ENCODE measurements at regions not wholly inside any gene's neighbourhood (a gene's known extent, or its start where the extent isn't known, plus 50 kb on each side); places are given as distances from the start of the nearest gene placed in this dataset.

DNA sequence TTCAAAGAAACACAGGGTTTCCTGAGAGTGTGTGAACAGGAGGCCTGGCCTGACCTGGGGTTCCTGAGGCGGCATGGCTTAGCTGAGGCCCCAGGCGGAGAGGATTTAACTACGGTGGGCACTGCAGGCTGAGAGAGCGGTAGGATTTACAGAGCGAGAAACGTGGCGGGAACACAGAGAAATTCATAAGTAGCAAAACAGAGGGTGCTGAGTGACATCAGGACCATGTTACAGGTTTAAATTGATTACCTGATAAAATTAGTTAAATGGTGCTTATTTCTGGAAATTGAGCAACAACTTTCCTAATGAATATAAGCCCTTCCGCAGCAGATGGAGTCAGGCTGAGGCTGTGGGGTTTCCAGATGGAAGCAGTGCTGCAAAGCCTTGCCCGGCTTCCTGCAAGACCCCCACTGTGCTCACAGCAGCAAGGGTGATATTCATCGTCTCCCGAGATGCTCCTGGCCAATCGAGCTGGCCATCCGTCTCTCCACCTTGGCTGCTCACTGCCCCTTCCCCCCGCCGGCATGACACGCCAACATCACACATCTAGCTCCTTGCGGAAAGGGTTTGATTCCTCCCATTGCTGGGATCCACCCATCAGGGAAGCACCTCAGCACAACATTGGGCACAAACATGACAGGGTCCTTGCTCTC, 69.4 kb upstream of the MORC3 start:
- Histone ChIP-seq H3K27me3 (no peaks in the 10 kb centered on the region), H3K9me3 (no peaks in the 10 kb centered on the region), H3K36me3 (peaks cover 17% of the 10 kb centered on the region), H3K27ac (no peak overlapping the region), H3K4me1 (no peaks in the 10 kb centered on the region), H3K4me3 (no peak overlapping the region)
- no peak for DNase-seq (ENCODE audit: low spot score)
- TF ChIP-seq, protein P1, sequence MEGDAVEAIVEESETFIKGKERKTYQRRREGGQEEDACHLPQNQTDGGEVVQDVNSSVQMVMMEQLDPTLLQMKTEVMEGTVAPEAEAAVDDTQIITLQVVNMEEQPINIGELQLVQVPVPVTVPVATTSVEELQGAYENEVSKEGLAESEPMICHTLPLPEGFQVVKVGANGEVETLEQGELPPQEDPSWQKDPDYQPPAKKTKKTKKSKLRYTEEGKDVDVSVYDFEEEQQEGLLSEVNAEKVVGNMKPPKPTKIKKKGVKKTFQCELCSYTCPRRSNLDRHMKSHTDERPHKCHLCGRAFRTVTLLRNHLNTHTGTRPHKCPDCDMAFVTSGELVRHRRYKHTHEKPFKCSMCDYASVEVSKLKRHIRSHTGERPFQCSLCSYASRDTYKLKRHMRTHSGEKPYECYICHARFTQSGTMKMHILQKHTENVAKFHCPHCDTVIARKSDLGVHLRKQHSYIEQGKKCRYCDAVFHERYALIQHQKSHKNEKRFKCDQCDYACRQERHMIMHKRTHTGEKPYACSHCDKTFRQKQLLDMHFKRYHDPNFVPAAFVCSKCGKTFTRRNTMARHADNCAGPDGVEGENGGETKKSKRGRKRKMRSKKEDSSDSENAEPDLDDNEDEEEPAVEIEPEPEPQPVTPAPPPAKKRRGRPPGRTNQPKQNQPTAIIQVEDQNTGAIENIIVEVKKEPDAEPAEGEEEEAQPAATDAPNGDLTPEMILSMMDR (IDR thresholded peaks at IDR 0.05): no peak

DNA sequence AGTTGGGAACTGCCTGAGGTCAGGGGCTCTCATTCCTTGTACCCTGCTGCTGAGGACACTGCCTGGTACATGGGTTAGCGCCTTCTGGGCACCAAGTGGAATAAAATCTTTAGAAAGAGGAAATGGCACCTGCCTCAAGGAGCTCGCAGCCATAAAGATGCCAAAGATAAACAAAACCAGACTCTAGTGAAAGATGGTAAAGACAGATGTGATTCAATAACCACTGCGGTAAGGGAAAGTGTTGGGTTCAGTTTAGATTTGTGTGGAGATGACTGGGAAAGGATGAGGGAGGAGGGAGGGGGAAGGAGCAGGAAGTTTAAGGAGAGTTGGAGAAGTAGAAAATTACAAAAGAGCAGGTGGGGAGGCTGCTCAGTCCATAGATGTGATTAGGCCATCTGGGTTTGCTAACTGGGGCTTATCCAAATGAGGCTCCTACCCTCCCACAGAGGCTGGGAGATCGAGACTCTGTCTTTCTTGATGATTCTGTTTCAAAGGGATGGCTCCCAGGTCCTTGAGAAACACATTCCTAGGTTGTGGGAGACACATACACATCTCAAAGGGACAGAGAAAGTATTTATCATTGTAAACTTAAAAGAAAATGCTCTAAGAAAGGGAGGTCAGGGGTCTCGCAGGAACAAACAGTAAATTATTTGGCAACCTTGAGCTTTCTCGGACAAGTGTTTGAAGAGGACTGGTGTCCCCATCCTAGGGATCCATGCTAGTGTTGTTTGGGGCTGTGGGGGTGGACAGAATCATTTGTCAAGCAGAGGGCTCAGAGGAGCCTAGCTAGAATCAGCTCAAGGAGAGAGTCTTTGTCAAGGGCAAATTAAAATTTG, 65.7 kb upstream of the MORC3 start:
- TF ChIP-seq, protein P1 (IDR thresholded peaks at IDR 0.05): no peak
- Histone ChIP-seq H3K27ac (no peak overlapping the region), H3K4me3 (no peak overlapping the region), H3K4me1 (no peaks in the 10 kb centered on the region), H3K27me3 (no peaks in the 10 kb centered on the region), H3K36me3 (peaks cover 7% of the 10 kb centered on the region), H3K9me3 (no peaks in the 10 kb centered on the region)
- no peak for DNase-seq (ENCODE audit: low spot score)

DNA sequence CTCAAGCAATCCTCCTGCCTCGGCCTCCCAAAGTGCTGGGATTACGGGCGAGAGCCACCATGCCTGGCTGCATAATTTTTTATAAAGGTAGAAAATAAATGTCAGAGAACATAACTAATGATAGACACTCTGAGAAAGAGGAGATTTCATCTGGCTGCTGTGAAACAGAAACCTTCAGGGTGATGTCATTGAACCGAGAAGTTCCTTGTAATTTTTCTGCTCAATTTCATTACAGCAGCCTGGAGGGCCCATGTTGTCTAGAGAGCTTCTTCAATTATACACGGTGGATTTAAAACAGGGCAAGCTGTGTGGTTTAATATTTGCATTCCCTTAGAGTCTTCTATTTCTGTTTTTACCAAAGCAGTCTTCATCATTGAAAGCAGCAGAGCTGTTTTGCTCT, 64.3 kb upstream of the MORC3 start:
- H3K9me3 ChIP-seq: no peaks in the 10 kb centered on the region
- peaks cover 0 to 2% of the 10 kb centered on the region in 2 donors for H3K4me1 ChIP-seq
- no peak for DNase-seq (ENCODE audit: low spot score)
- H3K4me3 ChIP-seq: no peak overlapping the region
- no peaks in the 10 kb centered on the region for H3K27me3 ChIP-seq
- H3K27ac ChIP-seq: no peak overlapping the region
- TF ChIP-seq, protein P1 (IDR thresholded peaks at IDR 0.05): no peak
- H3K36me3 ChIP-seq: peaks cover 7% of the 10 kb centered on the region

DNA sequence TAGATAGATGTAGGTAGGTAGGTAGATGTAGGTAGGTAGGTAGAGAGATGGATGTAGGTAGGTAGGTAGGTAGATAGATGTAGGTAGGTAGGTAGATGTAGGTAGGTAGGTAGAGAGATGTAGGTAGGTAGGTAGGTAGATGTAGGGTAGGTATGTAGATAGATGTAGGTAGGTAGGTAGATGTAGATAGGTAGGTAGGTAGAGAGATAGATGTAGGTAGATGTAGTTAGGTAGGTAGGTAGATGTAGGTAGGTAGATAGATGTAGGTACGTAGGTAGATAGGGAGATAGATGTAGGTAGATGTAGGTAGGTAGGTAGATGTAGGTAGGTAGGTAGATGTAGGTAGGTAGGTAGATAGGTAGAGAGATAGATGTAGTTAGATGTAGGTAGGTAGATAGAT, 62.3 kb upstream of the MORC3 start:
- H3K9me3 ChIP-seq: no peaks in the 10 kb centered on the region
- H3K36me3 ChIP-seq: peaks cover 7% of the 10 kb centered on the region
- H3K27ac ChIP-seq: no peak overlapping the region
- no peak for DNase-seq (ENCODE audit: low spot score)
- no peaks in the 10 kb centered on the region for H3K27me3 ChIP-seq
- peaks cover 0 to 3% of the 10 kb centered on the region in 2 donors for H3K4me1 ChIP-seq
- H3K4me3 ChIP-seq: no peak overlapping the region
- TF ChIP-seq, protein P1 (IDR thresholded peaks at IDR 0.05): no peak

DNA sequence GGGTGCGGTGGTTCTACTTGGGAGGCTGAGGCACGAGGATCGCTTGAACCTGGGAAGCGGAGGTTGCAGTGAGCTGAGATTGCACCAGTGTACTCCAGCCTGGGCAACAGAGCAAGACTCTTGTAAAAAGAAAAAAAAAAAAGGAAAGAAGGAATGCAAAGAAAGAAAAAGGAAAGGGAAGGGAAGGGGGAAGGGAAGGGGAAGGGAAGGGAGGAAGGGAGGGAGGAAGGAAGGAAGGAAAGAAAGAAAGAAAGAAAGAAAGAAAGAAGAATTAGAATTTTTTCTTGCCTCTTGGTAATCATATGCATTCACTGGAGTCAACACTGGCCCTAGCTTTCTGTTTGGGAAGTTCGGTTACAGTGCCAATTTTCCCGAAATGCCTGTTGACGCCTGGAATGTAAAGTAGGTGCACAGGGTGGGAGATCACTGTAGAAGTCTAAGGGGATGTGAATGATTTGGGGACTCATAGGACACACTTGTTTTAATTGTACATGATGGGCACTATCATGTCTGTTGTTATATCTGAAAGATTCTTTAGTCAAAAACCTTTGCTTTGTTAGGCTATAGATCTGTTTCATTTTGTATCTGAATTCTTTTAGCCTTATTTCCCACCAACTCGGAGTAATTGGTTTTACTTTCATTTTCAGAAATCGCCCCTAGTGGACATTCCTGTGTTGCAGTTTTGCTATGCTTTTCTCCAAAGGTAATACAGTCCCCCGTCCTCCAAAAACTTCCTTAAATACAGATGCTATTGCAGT, 59.8 kb upstream of the MORC3 start:
- Histone ChIP-seq H3K27me3 (no peaks in the 10 kb centered on the region), H3K4me1 (peaks cover 0 to 3% of the 10 kb centered on the region in 2 donors), H3K36me3 (no peaks in the 10 kb centered on the region), H3K4me3 (peak overlapping the region; percentile 40 to 47), H3K9me3 (no peaks in the 10 kb centered on the region), H3K27ac (peak overlapping the region; percentile 46 to 71)
- no peak for DNase-seq (ENCODE audit: low spot score)
- TF ChIP-seq, protein P1 (IDR thresholded peaks at IDR 0.05): peak; percentile 80 to 84

Measured in right atrium auricular region (tissue), 2 donors.